ENCODE measurements at regions not wholly inside any gene's neighbourhood (a gene's known extent, or its start where the extent isn't known, plus 50 kb on each side); places are given as distances from the start of the nearest gene placed in this dataset.

DNA sequence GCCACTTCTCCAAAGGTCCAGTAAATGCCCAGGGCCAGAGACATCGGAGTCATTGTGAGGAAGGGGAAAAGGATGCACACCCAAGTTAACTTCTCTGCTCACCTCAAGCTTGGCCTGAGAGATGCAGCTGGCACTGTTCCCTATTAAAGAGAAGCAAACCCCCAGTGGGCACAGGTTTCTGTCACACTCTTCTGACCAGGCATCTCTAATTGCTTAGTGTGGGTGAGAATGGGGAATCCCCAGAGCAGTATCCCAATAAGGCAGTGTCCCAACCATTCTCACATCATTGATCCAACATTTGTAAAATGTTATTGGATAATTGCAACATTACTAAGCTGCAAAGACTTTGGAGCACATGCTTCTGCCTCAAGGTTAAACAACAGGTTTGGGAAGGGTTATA lies 232.3 kb downstream of the ADGRG6 start (continued):
- TF ChIP-seq ATF1 (CRISPR knock-in tag; IDR thresholded peaks at IDR 0.05): no peak
- no peak for TF ChIP-seq NR1H2 (CRISPR knock-in tag; IDR thresholded peaks at IDR 0.05)

DNA sequence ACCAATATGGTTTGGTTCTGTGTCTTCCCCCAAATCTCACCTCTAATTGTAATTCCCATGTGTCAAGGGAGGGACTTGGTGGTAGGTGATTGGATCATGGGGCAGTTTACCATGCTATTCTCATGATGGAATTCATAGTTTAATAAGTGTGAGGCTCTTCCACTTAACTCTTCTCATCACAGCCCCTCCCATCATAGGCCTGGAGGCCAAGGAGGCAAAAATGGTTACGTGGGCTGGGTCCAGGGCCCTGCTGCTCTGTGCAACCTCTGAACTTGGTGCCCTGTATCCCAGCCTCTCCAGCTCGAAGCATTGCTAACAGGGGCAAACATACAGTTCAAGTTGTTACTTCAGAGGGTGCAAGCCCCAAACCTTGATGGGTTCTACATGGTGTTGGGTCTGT lies 232.7 kb downstream of the ADGRG6 start:
- Mint-ChIP-seq H3K36me3 (peaks cover 40% of the 10 kb centered on the region), H3K4me1 (peaks cover 4% of the 10 kb centered on the region; the same call in 1 of the 2 replicates), H3K27ac (no peak overlapping the region), H3K9me3 (peaks cover 69% of the 10 kb centered on the region), H3K27me3 (ENCODE audit: low read depth) (peaks cover 3% of the 10 kb centered on the region; the same call in 1 of the 2 replicates), H3K4me3 (no peak overlapping the region)
- ChIA-PET CTCF (interaction anchor here (0.9 kb wide), 1 partner anchor 60 kb away, joined by 3 read pairs; no protein-coding TSS in a partner anchor), POLR2A (no interaction called here)
- TF ChIP-seq, protein P1, sequence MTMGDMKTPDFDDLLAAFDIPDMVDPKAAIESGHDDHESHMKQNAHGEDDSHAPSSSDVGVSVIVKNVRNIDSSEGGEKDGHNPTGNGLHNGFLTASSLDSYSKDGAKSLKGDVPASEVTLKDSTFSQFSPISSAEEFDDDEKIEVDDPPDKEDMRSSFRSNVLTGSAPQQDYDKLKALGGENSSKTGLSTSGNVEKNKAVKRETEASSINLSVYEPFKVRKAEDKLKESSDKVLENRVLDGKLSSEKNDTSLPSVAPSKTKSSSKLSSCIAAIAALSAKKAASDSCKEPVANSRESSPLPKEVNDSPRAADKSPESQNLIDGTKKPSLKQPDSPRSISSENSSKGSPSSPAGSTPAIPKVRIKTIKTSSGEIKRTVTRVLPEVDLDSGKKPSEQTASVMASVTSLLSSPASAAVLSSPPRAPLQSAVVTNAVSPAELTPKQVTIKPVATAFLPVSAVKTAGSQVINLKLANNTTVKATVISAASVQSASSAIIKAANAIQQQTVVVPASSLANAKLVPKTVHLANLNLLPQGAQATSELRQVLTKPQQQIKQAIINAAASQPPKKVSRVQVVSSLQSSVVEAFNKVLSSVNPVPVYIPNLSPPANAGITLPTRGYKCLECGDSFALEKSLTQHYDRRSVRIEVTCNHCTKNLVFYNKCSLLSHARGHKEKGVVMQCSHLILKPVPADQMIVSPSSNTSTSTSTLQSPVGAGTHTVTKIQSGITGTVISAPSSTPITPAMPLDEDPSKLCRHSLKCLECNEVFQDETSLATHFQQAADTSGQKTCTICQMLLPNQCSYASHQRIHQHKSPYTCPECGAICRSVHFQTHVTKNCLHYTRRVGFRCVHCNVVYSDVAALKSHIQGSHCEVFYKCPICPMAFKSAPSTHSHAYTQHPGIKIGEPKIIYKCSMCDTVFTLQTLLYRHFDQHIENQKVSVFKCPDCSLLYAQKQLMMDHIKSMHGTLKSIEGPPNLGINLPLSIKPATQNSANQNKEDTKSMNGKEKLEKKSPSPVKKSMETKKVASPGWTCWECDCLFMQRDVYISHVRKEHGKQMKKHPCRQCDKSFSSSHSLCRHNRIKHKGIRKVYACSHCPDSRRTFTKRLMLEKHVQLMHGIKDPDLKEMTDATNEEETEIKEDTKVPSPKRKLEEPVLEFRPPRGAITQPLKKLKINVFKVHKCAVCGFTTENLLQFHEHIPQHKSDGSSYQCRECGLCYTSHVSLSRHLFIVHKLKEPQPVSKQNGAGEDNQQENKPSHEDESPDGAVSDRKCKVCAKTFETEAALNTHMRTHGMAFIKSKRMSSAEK (CRISPR knock-in tag; IDR thresholded peaks at IDR 0.05; ENCODE audit: borderline replicate concordance): no peak
- no peak for TF ChIP-seq TP53 (CRISPR knock-in tag; IDR thresholded peaks at IDR 0.05)
- TF ChIP-seq CBFB (CRISPR knock-in tag; IDR thresholded peaks at IDR 0.05; ENCODE audit: low read depth): no peak
- no peak for TF ChIP-seq ESRRA (CRISPR knock-in tag; IDR thresholded peaks at IDR 0.05; ENCODE audit: borderline replicate concordance)
- TF ChIP-seq, protein P2, sequence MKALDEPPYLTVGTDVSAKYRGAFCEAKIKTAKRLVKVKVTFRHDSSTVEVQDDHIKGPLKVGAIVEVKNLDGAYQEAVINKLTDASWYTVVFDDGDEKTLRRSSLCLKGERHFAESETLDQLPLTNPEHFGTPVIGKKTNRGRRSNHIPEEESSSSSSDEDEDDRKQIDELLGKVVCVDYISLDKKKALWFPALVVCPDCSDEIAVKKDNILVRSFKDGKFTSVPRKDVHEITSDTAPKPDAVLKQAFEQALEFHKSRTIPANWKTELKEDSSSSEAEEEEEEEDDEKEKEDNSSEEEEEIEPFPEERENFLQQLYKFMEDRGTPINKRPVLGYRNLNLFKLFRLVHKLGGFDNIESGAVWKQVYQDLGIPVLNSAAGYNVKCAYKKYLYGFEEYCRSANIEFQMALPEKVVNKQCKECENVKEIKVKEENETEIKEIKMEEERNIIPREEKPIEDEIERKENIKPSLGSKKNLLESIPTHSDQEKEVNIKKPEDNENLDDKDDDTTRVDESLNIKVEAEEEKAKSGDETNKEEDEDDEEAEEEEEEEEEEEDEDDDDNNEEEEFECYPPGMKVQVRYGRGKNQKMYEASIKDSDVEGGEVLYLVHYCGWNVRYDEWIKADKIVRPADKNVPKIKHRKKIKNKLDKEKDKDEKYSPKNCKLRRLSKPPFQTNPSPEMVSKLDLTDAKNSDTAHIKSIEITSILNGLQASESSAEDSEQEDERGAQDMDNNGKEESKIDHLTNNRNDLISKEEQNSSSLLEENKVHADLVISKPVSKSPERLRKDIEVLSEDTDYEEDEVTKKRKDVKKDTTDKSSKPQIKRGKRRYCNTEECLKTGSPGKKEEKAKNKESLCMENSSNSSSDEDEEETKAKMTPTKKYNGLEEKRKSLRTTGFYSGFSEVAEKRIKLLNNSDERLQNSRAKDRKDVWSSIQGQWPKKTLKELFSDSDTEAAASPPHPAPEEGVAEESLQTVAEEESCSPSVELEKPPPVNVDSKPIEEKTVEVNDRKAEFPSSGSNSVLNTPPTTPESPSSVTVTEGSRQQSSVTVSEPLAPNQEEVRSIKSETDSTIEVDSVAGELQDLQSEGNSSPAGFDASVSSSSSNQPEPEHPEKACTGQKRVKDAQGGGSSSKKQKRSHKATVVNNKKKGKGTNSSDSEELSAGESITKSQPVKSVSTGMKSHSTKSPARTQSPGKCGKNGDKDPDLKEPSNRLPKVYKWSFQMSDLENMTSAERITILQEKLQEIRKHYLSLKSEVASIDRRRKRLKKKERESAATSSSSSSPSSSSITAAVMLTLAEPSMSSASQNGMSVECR (CRISPR knock-in tag; IDR thresholded peaks at IDR 0.05; ENCODE audit: borderline replicate concordance): no peak
- TF ChIP-seq, protein P3, sequence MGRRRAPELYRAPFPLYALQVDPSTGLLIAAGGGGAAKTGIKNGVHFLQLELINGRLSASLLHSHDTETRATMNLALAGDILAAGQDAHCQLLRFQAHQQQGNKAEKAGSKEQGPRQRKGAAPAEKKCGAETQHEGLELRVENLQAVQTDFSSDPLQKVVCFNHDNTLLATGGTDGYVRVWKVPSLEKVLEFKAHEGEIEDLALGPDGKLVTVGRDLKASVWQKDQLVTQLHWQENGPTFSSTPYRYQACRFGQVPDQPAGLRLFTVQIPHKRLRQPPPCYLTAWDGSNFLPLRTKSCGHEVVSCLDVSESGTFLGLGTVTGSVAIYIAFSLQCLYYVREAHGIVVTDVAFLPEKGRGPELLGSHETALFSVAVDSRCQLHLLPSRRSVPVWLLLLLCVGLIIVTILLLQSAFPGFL (CRISPR knock-in tag; IDR thresholded peaks at IDR 0.05; ENCODE audit: borderline replicate concordance): no peak
- no peak for TF ChIP-seq SP1 (CRISPR knock-in tag; conservative IDR thresholded peaks at IDR 0.05)
- TF ChIP-seq, protein P4, sequence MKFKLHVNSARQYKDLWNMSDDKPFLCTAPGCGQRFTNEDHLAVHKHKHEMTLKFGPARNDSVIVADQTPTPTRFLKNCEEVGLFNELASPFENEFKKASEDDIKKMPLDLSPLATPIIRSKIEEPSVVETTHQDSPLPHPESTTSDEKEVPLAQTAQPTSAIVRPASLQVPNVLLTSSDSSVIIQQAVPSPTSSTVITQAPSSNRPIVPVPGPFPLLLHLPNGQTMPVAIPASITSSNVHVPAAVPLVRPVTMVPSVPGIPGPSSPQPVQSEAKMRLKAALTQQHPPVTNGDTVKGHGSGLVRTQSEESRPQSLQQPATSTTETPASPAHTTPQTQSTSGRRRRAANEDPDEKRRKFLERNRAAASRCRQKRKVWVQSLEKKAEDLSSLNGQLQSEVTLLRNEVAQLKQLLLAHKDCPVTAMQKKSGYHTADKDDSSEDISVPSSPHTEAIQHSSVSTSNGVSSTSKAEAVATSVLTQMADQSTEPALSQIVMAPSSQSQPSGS (CRISPR knock-in tag; IDR thresholded peaks at IDR 0.05; ENCODE audit: borderline replicate concordance, low read depth): no peak
- TF ChIP-seq, protein P5, sequence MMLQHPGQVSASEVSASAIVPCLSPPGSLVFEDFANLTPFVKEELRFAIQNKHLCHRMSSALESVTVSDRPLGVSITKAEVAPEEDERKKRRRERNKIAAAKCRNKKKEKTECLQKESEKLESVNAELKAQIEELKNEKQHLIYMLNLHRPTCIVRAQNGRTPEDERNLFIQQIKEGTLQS (CRISPR knock-in tag; conservative IDR thresholded peaks at IDR 0.05): no peak
- no peak for TF ChIP-seq EMX1 (CRISPR knock-in tag; IDR thresholded peaks at IDR 0.05)
- TF ChIP-seq CREM (CRISPR knock-in tag; IDR thresholded peaks at IDR 0.05): no peak
- TF ChIP-seq ZNF263 (CRISPR knock-in tag; IDR thresholded peaks at IDR 0.05; ENCODE audit: low read depth): no peak
- TF ChIP-seq TCF7 (CRISPR knock-in tag; IDR thresholded peaks at IDR 0.05; ENCODE audit: low read depth): no peak
- TF ChIP-seq SOX15 (CRISPR knock-in tag; IDR thresholded peaks at IDR 0.05): no peak
- TF ChIP-seq, protein P6, sequence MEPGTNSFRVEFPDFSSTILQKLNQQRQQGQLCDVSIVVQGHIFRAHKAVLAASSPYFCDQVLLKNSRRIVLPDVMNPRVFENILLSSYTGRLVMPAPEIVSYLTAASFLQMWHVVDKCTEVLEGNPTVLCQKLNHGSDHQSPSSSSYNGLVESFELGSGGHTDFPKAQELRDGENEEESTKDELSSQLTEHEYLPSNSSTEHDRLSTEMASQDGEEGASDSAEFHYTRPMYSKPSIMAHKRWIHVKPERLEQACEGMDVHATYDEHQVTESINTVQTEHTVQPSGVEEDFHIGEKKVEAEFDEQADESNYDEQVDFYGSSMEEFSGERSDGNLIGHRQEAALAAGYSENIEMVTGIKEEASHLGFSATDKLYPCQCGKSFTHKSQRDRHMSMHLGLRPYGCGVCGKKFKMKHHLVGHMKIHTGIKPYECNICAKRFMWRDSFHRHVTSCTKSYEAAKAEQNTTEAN (CRISPR knock-in tag; IDR thresholded peaks at IDR 0.05): no peak
- TF ChIP-seq ZNF317 (CRISPR knock-in tag; IDR thresholded peaks at IDR 0.05; ENCODE audit: borderline replicate concordance, low read depth): no peak
- TF ChIP-seq ZNF121 (CRISPR knock-in tag; IDR thresholded peaks at IDR 0.05): no peak
- no peak for TF ChIP-seq FOXK1 (CRISPR knock-in tag; IDR thresholded peaks at IDR 0.05)
- no peak for TF ChIP-seq ZNF416 (CRISPR knock-in tag; IDR thresholded peaks at IDR 0.05)
- TF ChIP-seq, protein P7, sequence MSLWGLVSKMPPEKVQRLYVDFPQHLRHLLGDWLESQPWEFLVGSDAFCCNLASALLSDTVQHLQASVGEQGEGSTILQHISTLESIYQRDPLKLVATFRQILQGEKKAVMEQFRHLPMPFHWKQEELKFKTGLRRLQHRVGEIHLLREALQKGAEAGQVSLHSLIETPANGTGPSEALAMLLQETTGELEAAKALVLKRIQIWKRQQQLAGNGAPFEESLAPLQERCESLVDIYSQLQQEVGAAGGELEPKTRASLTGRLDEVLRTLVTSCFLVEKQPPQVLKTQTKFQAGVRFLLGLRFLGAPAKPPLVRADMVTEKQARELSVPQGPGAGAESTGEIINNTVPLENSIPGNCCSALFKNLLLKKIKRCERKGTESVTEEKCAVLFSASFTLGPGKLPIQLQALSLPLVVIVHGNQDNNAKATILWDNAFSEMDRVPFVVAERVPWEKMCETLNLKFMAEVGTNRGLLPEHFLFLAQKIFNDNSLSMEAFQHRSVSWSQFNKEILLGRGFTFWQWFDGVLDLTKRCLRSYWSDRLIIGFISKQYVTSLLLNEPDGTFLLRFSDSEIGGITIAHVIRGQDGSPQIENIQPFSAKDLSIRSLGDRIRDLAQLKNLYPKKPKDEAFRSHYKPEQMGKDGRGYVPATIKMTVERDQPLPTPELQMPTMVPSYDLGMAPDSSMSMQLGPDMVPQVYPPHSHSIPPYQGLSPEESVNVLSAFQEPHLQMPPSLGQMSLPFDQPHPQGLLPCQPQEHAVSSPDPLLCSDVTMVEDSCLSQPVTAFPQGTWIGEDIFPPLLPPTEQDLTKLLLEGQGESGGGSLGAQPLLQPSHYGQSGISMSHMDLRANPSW (CRISPR knock-in tag; conservative IDR thresholded peaks at IDR 0.05; ENCODE audit: low read depth): no peak
- ATAC-seq (no peak), DNase-seq (ENCODE audit: low spot score) (no peak)

All from WTC11 (cell line).